HG03442 (cell line): ENCODE measurements at regions not wholly inside any gene's neighbourhood (a gene's known extent, or its start where the extent isn't known, plus 50 kb on each side); places are given as distances from the start of the nearest gene placed in this dataset.
"Not testable (repeated sequence)": the region's sequence is repeated elsewhere in the genome, so short reads cannot be mapped to it uniquely, and the experiment has no call there.

Experiments used
- ATAC-seq: cut with Tn5 transposase; IDR thresholded peaks from one replicate; pipeline ENCODE4 v1.9.1; 2021; ENCODE audit warnings: mild to moderate bottlenecking, moderate library complexity; ENCODE audit not compliant: unreplicated experiment

DNA sequence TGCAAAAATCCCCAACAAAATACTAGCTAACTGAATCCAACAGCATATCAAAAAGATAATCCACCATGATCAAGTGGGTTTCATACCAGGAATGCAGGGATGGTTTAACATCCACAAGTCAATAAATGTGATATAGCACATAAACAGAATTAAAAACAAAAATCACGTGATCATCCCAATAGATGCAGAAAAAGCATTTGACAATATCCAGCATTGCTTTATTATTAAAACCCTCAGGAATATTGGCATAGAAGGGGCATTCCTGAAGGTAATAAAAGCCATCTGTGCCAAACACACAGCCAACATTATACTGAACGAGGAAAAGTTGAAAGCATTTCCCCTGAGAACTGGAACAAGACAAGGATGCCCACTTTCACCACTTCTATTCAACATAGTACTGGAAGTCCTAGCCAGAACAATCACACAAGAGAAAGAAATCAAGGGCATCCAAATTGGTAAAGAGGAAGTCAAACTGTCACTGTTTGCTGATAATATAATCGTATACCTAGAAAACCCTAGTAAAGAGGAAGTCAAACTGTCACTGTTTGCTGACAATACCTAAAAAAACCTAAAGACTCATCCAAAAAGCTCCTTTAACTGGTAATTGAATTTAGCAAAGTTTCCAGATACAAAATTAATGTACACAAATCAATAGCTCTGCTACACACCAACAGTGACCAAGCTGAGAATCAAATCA is 109.8 kb downstream of the RNASET2 start:
- not testable (repeated sequence) for ATAC-seq

DNA sequence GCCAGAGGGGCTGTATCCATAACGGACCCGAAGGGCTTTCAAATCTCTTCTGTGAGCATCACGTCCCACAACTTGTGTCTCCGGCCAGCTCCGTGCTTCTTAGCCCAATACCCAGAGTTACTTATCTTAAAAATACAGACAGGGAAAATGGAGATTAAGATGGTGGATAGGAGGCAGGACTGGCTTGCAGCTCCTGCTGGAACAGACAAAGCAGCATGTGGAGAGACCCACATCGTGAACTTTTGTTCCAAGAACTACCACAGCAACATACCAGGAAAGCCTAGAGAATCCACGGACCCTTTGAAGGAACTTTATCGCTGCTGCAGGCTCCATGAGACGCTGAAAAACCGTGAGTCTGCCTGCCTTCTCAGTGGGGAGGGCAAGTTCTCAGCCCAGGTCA is 113.7 kb downstream of the RNASET2 start:
- no peak for ATAC-seq

DNA sequence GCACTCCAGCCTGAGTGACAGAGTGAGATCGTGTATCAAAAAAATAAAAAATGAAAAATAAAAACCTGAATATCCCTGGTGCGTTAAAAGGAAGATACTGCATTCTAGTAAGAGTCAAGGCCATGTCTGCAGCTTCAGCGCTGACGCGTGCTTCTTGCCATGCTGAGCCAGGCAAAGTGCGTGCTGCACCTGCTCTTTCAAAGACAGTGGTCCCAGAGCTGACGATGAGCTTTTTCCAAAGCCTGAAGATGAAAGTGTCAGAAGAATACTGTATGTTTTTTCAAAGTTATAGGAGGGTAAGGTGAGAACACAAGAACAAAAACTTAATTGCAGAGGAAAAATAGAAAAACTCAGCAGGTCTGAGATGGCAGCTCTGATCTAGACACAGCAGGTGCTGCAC is 115.1 kb downstream of the RNASET2 start:
- ATAC-seq: no peak

DNA sequence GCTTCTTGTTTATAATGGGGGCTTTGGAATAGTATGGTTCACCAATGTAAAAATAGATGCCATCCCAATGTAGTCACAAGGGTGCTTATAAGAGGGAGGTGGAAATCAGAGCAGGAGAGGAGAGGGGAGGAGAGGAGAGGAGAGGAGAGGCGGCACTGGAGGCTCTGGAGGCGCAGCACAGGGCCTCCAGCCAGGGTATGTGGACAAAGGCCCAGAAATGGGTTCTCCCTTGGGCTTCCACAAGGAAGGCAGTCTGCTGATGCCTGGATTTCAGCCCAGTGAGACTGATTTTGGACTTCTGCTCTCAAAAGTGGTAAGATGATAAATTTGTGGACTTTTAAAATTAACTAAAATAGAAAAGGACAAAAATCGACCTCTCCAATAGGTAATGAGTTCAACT is 116.8 kb downstream of the RNASET2 start:
- ATAC-seq: no peak

DNA sequence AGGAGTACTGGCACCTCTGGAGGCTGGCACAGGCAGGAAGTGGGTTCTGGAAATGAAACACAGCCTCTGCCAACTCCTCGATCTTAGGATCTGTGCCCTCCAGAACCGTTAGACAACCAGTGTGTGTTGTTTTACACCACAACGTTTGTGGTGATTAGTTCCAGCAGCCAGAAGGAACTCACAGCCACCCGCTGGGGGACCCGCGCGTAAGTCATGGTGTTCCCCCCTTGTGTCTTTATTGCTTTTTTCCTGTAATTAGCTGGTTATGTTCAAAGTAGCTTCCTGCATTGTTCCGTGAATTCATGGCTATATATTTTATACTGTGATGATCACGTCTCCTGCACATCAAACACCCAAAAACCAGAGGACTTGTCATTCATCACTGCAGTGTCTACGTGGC is 117.4 kb downstream of the RNASET2 start:
- no peak for ATAC-seq

DNA sequence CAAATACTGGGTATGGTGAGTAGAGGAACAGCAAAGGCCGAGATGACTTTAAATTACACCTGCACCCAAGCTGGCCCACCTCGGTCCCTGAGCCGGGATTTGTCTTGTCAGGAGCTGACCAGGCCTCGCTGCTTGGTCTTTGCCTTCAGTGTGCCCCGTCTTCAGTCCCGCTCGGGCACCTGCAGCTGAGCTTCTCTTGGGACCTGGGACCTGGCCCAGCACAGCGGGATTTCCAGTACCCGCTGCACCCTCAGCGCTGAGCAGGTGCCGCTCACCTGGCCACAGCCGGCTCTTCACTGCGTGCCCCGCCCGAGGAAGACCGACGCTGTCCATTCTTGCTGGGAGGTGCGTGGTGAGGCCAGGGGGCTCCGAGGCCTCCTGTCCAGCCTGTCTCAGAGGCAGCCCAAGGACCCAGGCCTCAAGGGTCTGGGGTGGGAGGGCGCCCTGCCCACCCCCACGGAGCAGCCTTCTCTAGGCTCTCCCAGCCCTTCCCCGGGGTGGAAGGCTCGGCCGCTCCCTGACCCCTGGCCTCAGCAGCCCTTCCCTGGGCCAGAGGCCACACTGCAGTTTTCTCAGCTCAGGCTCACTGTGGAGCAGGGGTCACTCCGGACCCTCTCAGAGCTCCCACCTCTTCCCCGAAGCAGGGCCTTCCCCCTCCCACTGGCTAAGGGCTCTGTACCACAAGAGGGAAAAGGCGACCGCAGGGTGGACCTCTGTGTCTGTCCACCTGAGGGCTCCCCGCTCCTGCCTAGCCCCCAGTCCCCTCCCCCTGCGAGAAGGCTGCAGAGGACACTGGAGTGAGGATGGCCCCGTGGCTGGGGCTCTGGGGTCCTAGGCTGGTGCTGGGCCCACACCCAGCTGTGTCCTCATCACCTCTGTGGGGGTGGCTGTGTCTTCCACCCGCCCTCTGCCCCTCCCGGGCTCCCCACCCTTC is 119.3 kb downstream of the RNASET2 start:
- ATAC-seq: no peak

DNA sequence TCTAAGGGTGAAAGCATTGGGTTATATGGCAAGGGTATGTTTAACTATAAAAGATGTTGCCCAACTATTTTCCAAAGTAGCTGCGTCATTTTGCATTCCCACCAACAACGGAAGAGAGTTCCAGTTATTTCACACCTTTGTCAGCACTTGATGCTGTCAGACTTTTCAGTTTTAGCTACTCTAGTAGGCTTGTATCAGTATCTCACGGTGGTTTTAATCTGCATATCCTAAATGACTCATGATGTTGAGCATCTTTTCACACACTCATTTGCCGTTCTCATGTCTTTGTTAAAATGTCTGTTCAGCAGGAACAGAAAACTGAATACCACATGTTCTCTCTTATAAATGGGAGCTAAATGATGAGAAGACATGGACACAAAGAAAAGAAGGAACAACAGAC is 122.3 kb downstream of the RNASET2 start:
- ATAC-seq: no peak

DNA sequence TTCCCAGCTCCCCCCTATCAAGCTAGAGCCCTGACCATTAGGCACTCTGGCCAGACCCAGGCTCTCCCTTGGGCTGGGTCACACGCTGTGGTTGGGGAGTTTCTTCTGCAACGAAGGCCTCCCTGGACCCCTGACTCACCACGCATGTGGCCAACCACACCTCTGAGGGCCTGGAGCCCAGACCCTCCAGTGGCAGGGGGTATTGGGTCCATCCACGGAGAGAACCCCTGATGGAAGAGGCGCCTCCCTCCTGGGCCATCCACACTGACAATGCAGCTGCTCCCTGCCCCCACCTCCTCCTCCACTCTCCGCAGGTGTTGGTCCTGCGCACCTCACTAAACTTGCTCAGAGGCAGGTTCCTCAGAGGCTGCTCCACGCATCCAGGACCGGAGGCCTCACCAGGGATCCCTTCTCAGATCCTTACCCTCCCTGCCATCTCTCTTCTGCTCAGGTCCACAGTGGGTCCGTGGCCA is 125.4 kb downstream of the RNASET2 start:
- peak; percentile 8 for ATAC-seq

DNA sequence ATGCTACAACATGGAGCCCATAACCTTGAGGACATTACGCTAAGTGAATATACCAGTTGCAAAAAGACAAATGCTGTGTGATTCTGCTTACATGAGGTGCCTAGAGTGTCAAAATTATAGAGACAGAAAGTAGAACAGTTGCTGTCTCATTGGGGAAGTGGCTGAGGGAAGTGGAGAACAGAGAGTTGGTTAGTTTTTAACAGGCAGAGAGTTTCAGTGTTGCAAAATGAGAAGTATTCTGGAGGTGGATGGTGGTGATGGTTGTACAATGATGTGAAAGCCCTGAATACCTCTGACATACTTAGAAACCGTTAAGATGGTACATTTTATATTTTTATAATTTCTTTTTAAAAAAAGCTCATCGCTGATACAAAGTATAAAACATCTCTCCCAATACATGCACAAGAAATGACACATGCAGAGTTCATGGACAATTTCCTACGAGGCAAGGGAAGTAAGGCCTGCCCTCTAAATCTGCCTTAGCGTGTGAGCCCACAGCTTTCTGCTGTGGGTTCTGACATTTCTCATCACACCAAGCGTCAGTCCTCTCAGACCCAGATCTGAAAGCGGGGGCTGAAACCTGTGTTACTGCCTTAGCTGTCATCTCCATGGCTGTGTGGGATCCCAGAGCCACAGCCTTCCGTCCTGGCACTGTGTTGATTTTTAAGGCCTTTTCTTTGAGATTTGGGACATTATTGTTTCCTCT is 126.0 kb downstream of the RNASET2 start:
- ATAC-seq: peak; percentile 92

DNA sequence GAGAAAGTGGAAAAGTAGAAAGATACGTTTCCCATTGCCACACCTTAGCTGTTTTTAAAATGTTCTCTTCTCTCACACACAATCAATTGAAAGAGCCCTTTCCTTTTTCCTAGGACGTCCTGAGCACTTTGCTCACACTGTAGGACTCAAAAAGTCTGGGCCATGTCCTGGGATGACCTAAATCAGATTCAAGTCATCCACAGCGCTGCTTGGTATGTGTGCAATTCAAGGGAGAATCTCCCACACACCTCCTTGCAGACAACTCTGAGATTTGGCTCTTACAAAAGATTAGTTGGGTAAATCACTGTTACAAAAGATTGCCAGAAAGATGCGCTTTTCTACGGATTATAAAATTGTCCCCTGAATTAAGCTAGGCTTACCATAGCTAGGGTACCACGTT is 130.1 kb downstream of the RNASET2 start:
- no peak for ATAC-seq

DNA sequence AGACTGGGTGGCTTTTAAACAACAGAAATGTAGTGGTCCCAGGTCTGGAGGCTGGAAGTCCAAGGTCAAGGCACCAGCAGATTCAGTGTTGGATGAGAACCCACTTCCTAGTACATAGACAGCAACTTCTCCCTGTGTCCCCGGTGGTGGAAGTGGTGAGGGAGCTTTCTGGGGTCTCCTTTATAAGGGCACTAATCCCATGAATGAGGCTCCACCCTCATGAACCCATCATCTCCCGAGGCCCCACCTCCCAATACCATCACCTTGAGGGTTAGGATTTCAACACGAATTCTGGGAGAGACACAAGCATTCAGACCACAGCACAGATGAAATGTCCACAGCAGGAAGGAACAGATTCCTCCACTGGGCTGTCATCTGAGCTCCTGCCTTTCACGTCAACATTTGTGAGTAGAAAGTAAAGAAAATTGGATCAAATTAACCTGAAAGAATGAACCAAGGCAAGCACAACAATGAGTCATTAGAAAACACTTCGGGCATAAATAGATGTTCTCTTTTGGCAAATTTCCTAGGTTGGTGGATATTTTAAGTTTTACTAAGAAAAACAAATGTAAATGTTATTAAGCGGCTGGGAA is 130.7 kb downstream of the RNASET2 start:
- ATAC-seq: no peak

DNA sequence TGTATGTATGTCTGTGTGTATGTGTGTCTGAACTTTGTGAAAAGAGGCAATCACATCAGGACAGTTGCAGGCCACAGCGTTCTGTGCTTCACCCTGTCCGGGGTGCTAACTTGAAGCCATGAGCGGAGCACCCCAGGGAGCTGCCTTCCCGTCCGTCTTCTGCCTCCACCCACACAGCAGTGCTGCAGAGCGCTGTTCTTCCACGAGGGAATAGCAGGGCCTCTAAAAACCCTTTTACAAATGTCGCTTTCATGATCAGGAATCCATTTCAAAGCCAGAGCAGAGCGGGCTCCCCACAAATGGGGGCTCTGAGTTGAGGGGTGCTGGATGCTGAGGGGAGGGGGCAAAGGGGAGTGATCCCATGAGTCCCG is 131.5 kb downstream of the RNASET2 start:
- ATAC-seq: no peak

DNA sequence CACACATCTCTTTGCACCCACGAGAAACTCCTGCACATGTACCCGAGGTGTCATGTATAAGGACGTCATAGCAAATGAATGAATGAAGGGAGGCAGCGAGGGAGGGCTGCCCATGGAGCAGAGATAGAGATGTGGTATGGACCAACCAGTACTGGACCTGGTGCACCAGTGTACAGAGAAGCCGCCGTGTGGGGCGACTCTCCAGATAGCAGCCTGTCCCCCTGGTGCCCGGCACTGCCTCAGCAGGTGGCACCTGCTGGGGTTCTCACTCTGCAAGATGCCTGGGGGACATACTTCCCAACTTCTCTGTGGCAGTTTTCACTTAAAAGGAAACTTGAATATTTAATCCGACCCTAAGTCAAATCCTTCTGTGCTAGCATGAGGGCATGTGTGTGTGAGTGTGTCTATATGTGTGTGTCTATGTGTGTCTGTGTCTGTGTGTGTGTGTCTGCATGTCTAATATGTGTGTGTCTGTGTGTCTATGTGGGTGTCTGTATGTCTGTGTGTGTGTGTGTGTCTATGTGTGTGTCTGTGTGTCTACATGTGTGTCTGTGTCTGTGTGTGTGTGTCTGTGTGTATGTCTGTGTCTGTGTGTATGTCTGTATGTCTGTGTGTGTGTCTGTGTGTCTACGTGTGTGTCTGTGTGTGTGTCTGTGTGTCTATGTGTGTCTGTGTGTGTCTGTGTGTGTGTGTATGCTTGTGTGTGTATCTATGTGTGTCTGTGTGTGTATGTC is 132.0 kb downstream of the RNASET2 start:
- ATAC-seq: no peak

DNA sequence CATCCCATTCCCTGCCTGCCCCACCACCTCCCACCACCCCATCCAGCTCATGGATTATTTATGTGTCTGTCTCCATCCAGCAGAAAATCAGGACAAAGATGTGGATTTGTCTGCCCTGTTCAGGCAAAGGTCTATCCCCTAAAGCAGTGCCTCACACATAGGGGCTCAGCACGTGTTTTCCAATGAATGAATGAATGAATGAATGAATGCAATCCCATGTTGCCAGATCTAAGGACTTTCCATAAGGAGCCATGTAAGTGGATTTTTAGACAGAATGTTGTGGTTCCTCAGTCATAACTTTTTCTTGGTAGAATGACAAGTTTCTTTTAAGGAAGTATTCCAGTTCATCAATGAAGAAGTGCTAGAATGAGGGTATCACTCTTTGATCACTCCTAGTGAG is 133.7 kb downstream of the RNASET2 start:
- no peak for ATAC-seq

DNA sequence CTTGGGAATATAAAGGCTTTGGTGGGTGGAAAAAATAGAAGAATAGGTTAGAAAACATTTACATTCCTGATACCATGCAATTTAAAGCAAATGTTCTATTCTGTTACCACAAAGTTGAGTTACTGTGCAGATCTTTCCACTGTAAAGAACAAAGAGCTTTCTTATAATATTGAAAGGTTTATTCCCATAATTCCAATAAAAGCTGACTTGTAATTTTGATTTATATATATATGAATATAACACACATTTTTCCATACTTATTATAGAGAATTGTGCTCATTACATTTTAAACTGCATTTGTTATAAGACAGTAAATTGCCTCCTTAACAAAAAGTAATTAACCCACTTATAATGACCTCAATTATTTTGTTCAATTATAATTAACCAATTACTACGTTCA is 135.9 kb downstream of the RNASET2 start:
- no peak for ATAC-seq

DNA sequence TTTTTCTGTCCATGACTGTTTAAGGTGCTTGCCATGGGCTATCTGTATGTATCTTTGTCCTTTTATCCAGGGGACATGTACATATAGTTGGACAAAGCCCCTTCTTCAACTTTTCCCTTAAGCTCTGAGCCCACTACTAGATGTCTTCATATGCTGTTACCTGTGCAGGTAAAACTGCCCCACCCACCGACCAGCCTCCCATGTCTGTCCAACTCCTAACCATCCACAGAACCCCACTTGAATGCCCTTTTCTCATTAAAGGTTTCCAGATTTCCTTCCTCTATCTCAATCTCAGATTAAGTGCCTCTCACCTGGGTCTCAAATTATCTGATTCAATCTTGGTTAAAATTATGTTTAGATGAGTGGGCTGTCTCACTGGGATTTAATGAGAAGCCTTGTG is 136.3 kb downstream of the RNASET2 start:
- ATAC-seq: no peak

DNA sequence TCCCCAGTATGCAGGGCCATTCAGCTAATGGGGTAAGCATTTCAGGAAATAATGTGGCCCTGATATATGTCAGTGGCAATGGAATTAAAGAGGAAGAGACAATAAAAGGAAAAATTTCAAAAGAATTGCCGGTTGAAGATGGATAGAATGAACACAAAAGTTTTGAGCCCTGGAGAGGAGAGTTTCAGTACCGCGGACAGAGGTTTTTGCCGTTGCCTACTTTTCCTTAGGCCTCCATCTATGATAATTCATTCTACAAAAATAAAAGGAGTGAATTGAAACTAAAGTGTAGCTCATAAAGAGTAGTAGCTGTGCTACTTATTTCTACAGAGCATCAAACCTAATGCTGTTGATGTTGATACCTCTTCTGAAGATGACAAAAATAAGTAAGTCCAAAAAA is 140.7 kb downstream of the RNASET2 start:
- ATAC-seq: no peak

DNA sequence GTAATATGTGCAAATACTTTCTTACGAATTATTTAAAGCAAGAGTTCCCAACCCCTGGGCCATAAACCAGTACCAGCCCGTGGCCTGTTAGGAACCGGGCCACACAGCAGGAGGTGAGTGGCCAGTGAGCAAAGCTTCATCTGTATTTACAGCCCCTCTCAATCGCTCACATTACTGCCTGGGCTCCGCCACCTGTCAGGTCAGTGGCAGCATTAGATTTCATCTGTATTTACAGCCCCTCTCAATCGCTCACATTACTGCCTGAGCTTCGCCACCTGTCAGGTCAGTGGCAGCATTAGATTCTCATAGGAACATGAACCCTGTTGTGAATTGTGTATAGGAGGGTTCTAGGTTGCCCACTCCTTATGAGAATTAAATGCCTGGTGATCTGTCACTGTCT is 142.0 kb downstream of the RNASET2 start:
- no peak for ATAC-seq

DNA sequence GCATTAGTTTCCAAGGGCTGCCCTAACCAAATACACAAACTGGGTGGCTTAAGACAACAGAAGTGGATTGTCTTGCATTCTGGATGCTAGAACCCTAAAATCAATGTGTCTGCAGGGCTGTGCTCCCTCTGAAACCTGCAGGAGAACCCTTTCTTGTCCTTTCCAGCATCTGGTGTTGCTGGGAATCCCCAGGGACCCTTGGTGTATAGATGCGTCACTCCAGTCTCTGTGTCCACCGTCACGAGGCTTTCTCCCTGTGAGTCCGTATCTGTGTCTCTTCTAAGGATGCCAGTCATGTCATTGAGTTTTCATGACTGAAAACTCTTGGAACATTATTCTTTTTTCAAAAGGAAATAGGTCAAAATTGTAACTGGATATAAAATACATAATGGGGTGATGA is 142.9 kb downstream of the RNASET2 start:
- no peak for ATAC-seq

DNA sequence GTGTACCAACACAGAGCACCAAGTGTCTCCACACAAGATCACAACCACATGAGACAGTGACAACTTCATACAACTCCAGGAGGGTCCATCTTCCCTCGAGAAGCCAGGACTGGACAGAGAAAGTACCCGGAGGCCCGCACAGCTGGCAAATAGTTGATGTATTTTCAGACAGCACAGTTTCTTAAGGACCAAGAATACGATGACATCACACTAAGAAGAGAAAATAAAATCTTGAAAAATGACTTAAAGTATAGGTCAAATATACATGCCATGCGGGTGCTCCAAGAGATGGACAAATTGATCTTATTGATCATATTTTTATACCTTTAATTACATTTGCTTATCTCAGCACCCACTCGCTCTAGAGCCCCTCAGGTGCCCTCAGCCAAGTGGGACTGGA is 145.5 kb downstream of the RNASET2 start:
- ATAC-seq: no peak

DNA sequence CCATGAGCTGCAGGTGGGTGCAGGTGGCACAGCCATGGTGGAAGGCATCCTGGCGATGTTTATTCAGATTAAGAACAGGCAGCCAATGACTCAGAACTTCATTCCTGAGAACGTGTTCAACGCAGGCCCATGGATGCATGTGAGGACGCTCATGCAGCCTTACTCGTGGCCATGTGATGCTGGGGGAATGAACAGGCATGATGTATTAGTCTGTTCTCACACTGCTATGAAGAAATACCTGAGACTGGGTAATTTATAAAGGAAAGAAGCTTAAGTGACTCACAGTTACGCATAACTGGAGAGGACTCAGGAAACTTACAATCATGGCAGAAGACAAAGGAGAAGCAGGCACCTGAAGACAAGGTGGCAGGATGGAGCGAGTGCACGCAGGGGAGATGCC is 146.6 kb downstream of the RNASET2 start:
- ATAC-seq: no peak
